T-cell (primary cell): ENCODE measurements at regions not wholly inside any gene's neighbourhood (a gene's known extent, or its start where the extent isn't known, plus 50 kb on each side); places are given as distances from the start of the nearest gene placed in this dataset.

Experiments
- ATAC-seq, 4 experiments: fragments of 200-7000 bp in 3 of 4; fragments of 150-1000 bp in 1 of 4; cut with Tn5 transposase; replicated peaks in 1 of 4; 1 replicate in 3 of 4; 2 replicates in 1 of 4; pipeline ENCODE4 v1.10.0; 2021; ENCODE audit warnings: moderate library complexity in 3 of 4, mild to moderate bottlenecking in 2 of 4, moderate number of reproducible peaks in 1 of 4
- CTCF ChIA-PET, 2 donors: fragments of 300-600 bp; sonication (Branson Sonifier 250); formaldehyde crosslinking; loops; one replicate each; lab custom pipeline; 2022; ENCODE audit warnings: antibody characterized with exemption in 2 of 2; lab: Charles Lee
- POLR2A ChIA-PET, 2 donors: fragments of 300-600 bp; sonication (Branson Sonifier 250); formaldehyde crosslinking; loops; one replicate each; lab custom pipeline; 2022; ENCODE audit warnings: antibody characterized with exemption in 2 of 2; lab: Charles Lee
- DNase-seq, 35 experiments: peaks; one replicate each; pipeline versions ENCODE4 v3.0.0 to v3.0.0-alpha.2; 2013 to 2023
- H3K27ac ChIP-seq: one replicate; pipeline ENCODE4 v1.5.1; 2013; ENCODE audit warnings: low read length
- H3K27me3 ChIP-seq, 2 experiments: replicated peaks in 1 of 2; 1 replicate in 1 of 2; 2 replicates in 1 of 2; pipeline versions ENCODE4 v1.6.1 to v1.7.0; 2013; ENCODE audit warnings: low read length in 1 of 2, mixed read lengths in 1 of 2; ENCODE audit not compliant: control insufficient read depth in 2 of 2, insufficient read depth in 2 of 2; ENCODE audit errors: extremely low read depth in 1 of 2
- H3K36me3 ChIP-seq, 2 donors: 1 replicate in 1 of 2; 2 replicates in 1 of 2; pipeline versions ENCODE4 v1.6.1 to v1.7.0; 2013; ENCODE audit warnings: low read length in 1 of 2; ENCODE audit not compliant: control insufficient read depth in 2 of 2, insufficient read depth in 1 of 2; ENCODE audit errors: extremely low read depth in 1 of 2
- H3K4me1 ChIP-seq, 2 experiments: 1 replicate in 1 of 2; 2 replicates in 1 of 2; pipeline versions ENCODE4 v1.6.1 to v1.7.0; 2013; ENCODE audit warnings: low read length in 2 of 2, mixed read lengths in 1 of 2; ENCODE audit not compliant: insufficient read depth in 2 of 2, control insufficient read depth in 1 of 2; ENCODE audit errors: extremely low read depth in 1 of 2
- H3K4me3 ChIP-seq, 2 donors: 1 replicate in 1 of 2; 2 replicates in 1 of 2; pipeline versions ENCODE4 v1.5.1 to v1.7.0; 2013; ENCODE audit warnings: mild to moderate bottlenecking in 2 of 2, low read length in 1 of 2, moderate library complexity in 1 of 2; ENCODE audit not compliant: control insufficient read depth in 1 of 2; ENCODE audit errors: extremely low read depth in 1 of 2
- H3K9me3 ChIP-seq: 2 replicates; pipeline ENCODE4 v1.7.0; 2013
- H3K27ac Mint-ChIP-seq, 2 donors: one replicate each; pipeline ENCODE4 v1.8.0; 2020 to 2021; ENCODE audit warnings: mild to moderate bottlenecking in 2 of 2, mixed read lengths in 2 of 2
- H3K27me3 Mint-ChIP-seq, 2 donors: one replicate each; pipeline ENCODE4 v1.8.0; 2021 to 2022; ENCODE audit warnings: mixed read lengths in 2 of 2
- H3K36me3 Mint-ChIP-seq: one replicate; pipeline ENCODE4 v1.8.0; 2021; ENCODE audit warnings: mixed read lengths
- H3K4me1 Mint-ChIP-seq, 3 donors: one replicate each; pipeline ENCODE4 v1.8.0; 2020 to 2022; ENCODE audit warnings: mixed read lengths in 3 of 3, mild to moderate bottlenecking in 1 of 3
- H3K4me3 Mint-ChIP-seq, 3 donors: one replicate each; pipeline ENCODE4 v1.8.0; 2020 to 2022; ENCODE audit warnings: mild to moderate bottlenecking in 3 of 3, mixed read lengths in 3 of 3, moderate library complexity in 3 of 3
- H3K9me3 Mint-ChIP-seq, 3 donors: one replicate each; pipeline ENCODE4 v1.8.0; 2020 to 2022; ENCODE audit warnings: mixed read lengths in 3 of 3
- WGBS: methylation state at CpG from one replicate; pipeline ENCODE4 v1.1.5; 2013; ENCODE audit warnings: missing lambda C conversion rate; ENCODE audit not compliant: insufficient coverage; 5-methylcytosine and 5-hydroxymethylcytosine counted together

GRCh38 chr3:94460931-94461330 is 398.1 kb downstream of the NSUN3 start:
- CTCF ChIA-PET = no interaction called here
- WGBS = no CpG with 5 or more reads among the region's 3 CpGs

GRCh38 chr3:94462931-94463330 is 400.1 kb downstream of the NSUN3 start:
- Histone ChIP-seq H3K36me3 (no peaks in the 10 kb centered on the region), H3K9me3 (no peaks in the 10 kb centered on the region), H3K27ac (no peak overlapping the region), H3K4me1 (no peaks in the 10 kb centered on the region), H3K27me3 (no peaks in the 10 kb centered on the region), H3K4me3 (no peak overlapping the region)
- Mint-ChIP-seq H3K4me3 (no peak overlapping the region), H3K27me3 (no peaks in the 10 kb centered on the region), H3K36me3 (no peaks in the 10 kb centered on the region), H3K9me3 (peaks cover 0 to 23% (median 0%) of the 10 kb centered on the region in 3 donors), H3K27ac (no peak overlapping the region), H3K4me1 (no peaks in the 10 kb centered on the region)
- ATAC-seq (no peak), DNase-seq (no peak)
- ChIA-PET CTCF (interaction anchor here in 1 of 2 donors (0.6 kb wide), 1 partner anchor 55 kb away, joined by 3 read pairs; no protein-coding TSS in a partner anchor), POLR2A (no interaction called here)
- 100% methylated on average over 1 of the region's 2 CpGs for WGBS

More at GRCh38 chr3:94460931-94461330, 398.1 kb downstream of the NSUN3 start:
- POLR2A ChIA-PET = no interaction called here
- Histone ChIP-seq H3K36me3 (no peaks in the 10 kb centered on the region), H3K27me3 (no peaks in the 10 kb centered on the region), H3K4me1 (no peaks in the 10 kb centered on the region), H3K9me3 (no peaks in the 10 kb centered on the region), H3K4me3 (no peak overlapping the region), H3K27ac (no peak overlapping the region)
- Mint-ChIP-seq H3K4me1 (no peaks in the 10 kb centered on the region), H3K36me3 (no peaks in the 10 kb centered on the region), H3K9me3 (peaks cover 0 to 25% (median 0%) of the 10 kb centered on the region in 3 donors), H3K4me3 (no peak overlapping the region), H3K27ac (no peak overlapping the region), H3K27me3 (no peaks in the 10 kb centered on the region)
- no peak for ATAC-seq
- DNase-seq = no peak

- ATAC-seq (no peak), DNase-seq (no peak)
- Mint-ChIP-seq H3K27ac (no peak overlapping the region), H3K27me3 (no peaks in the 10 kb centered on the region), H3K36me3 (no peaks in the 10 kb centered on the region), H3K4me3 (no peak overlapping the region), H3K4me1 (no peaks in the 10 kb centered on the region), H3K9me3 (peaks cover 12 to 17% (median 14%) of the 10 kb centered on the region in 3 donors)
- CTCF ChIA-PET = no interaction called here
- Histone ChIP-seq H3K36me3 (no peaks in the 10 kb centered on the region), H3K4me1 (no peaks in the 10 kb centered on the region), H3K27me3 (no peaks in the 10 kb centered on the region), H3K4me3 (no peak overlapping the region), H3K27ac (no peak overlapping the region), H3K9me3 (no peaks in the 10 kb centered on the region)
- POLR2A ChIA-PET = no interaction called here
Observed at GRCh38 chr3:94472511-94472910, 409.6 kb downstream of the NSUN3 start.

- ATAC-seq (no peak), DNase-seq (no peak)
- peaks cover 7 to 13% (median 11%) of the 10 kb centered on the region in 3 donors for H3K9me3 Mint-ChIP-seq
- no peak overlapping the region for H3K27ac Mint-ChIP-seq
- Histone ChIP-seq H3K4me1 (no peaks in the 10 kb centered on the region), H3K9me3 (no peaks in the 10 kb centered on the region), H3K27me3 (no peaks in the 10 kb centered on the region), H3K4me3 (no peak overlapping the region), H3K36me3 (no peaks in the 10 kb centered on the region), H3K27ac (no peak overlapping the region)
- H3K36me3 Mint-ChIP-seq = no peaks in the 10 kb centered on the region
- ChIA-PET CTCF (interaction anchor here in 1 of 2 donors (0.6 kb wide), 1 partner anchor 390 kb away, joined by 3 read pairs; no protein-coding TSS in a partner anchor), POLR2A (interaction anchor here in 1 of 2 donors (0.6 kb wide), 1 partner anchor 113 kb away, joined by 3 read pairs; no protein-coding TSS in a partner anchor)
- no peaks in the 10 kb centered on the region for H3K4me1 Mint-ChIP-seq
- WGBS = no CpG with 5 or more reads among the region's 3 CpGs
- H3K27me3 Mint-ChIP-seq = no peaks in the 10 kb centered on the region
- H3K4me3 Mint-ChIP-seq = no peak overlapping the region
Observed at GRCh38 chr3:94481226-94481898, 418.5 kb downstream of the NSUN3 start.

GRCh38 chr3:94482686-94483085 is 419.8 kb downstream of the NSUN3 start:
- no peak for ATAC-seq
- H3K9me3 ChIP-seq = no peaks in the 10 kb centered on the region
- no peak overlapping the region for H3K4me3 ChIP-seq
- POLR2A ChIA-PET = no interaction called here
- Mint-ChIP-seq H3K9me3 (peaks cover 7 to 13% (median 7%) of the 10 kb centered on the region in 3 donors), H3K4me3 (no peak overlapping the region), H3K27ac (no peak overlapping the region), H3K27me3 (no peaks in the 10 kb centered on the region), H3K36me3 (no peaks in the 10 kb centered on the region), H3K4me1 (no peaks in the 10 kb centered on the region)
- H3K36me3 ChIP-seq = no peaks in the 10 kb centered on the region
- no peaks in the 10 kb centered on the region for H3K4me1 ChIP-seq
- DNase-seq = no peak
- no peak overlapping the region for H3K27ac ChIP-seq
- no peaks in the 10 kb centered on the region for H3K27me3 ChIP-seq
- 100% methylated on average over 1 of the region's 3 CpGs for WGBS
- CTCF ChIA-PET = no interaction called here

- WGBS = no CpG with 5 or more reads among the region's 2 CpGs
- H3K9me3 Mint-ChIP-seq = peaks cover 7 to 13% (median 7%) of the 10 kb centered on the region in 3 donors
- H3K9me3 ChIP-seq = no peaks in the 10 kb centered on the region
- ChIA-PET CTCF (no interaction called here), POLR2A (no interaction called here)
- H3K27me3 ChIP-seq = no peaks in the 10 kb centered on the region
- H3K4me1 ChIP-seq = no peaks in the 10 kb centered on the region
- H3K27ac Mint-ChIP-seq = no peak overlapping the region
- H3K4me3 ChIP-seq = no peak overlapping the region
- H3K4me1 Mint-ChIP-seq = no peaks in the 10 kb centered on the region
- DNase-seq = no peak
- no peak overlapping the region for H3K4me3 Mint-ChIP-seq
- H3K36me3 ChIP-seq = no peaks in the 10 kb centered on the region
- ATAC-seq = no peak
- no peak overlapping the region for H3K27ac ChIP-seq
- no peaks in the 10 kb centered on the region for H3K27me3 Mint-ChIP-seq
- no peaks in the 10 kb centered on the region for H3K36me3 Mint-ChIP-seq
Observed at GRCh38 chr3:94483403-94483802, 420.5 kb downstream of the NSUN3 start.
